Tibial nerve (tissue), 4 donors: ENCODE measurements at regions not wholly inside any gene's neighbourhood (a gene's known extent, or its start where the extent isn't known, plus 50 kb on each side); places are given as distances from the start of the nearest gene placed in this dataset.

Experiments
- DNase-seq, 2 donors: peaks; one replicate each; pipeline ENCODE4 v3.0.0-alpha.2; 2019; ENCODE audit warnings: low spot score in 2 of 2
- H3K27ac ChIP-seq, 4 donors: fragments of 200-600 bp; sonication (generic) in 3 of 4; one replicate each; pipeline ENCODE4 v1.5.1; 2017 to 2019; ENCODE audit warnings: mild to moderate bottlenecking in 1 of 4
- H3K27me3 ChIP-seq, 2 donors: fragments of 200-600 bp; sonication (generic) in 1 of 2; one replicate each; pipeline versions ENCODE4 v1.5.1 to v1.6.0; 2017 to 2019
- H3K36me3 ChIP-seq, 3 donors: fragments of 200-600 bp; sonication (generic); one replicate each; pipeline ENCODE4 v1.5.1; 2018 to 2019
- H3K4me1 ChIP-seq, 4 donors: fragments of 200-600 bp; sonication (generic) in 3 of 4; one replicate each; pipeline ENCODE4 v1.5.1; 2017 to 2019
- H3K4me3 ChIP-seq, 4 donors: fragments of 200-600 bp; sonication (generic) in 3 of 4; one replicate each; pipeline ENCODE4 v1.5.1; 2017 to 2019; ENCODE audit warnings: mild to moderate bottlenecking in 1 of 4, moderate library complexity in 1 of 4
- H3K9me3 ChIP-seq, 4 donors: fragments of 200-600 bp; sonication (generic) in 3 of 4; one replicate each; pipeline ENCODE4 v1.5.1; 2017 to 2019
- CTCF ChIP-seq, 5 experiments: fragments of 200-600 bp in 3 of 5; fragments of 450-650 bp in 2 of 5; sonication (generic) in 3 of 5; IDR thresholded peaks; one replicate each; pipeline ENCODE4 v1.5.1; 2016 to 2019; ENCODE audit warnings: antibody characterized with exemption in 5 of 5, mild to moderate bottlenecking in 3 of 5, moderate library complexity in 2 of 5
- EP300 ChIP-seq, 2 donors: sonication (generic); formaldehyde crosslinking; IDR thresholded peaks; one replicate each; pipeline ENCODE4 v1.6.1; 2017; ENCODE audit warnings: antibody characterized with exemption in 2 of 2, mild to moderate bottlenecking in 1 of 2
- POLR2A ChIP-seq, 2 donors: fragments of 450-650 bp; IDR thresholded peaks; one replicate each; pipeline ENCODE4 v1.6.1; 2017; ENCODE audit warnings: antibody characterized with exemption in 2 of 2, mild to moderate bottlenecking in 2 of 2, moderate library complexity in 2 of 2
- WGBS, 2 donors: methylation state at CpG; one replicate each; pipeline ENCODE4 v1.1.5; 2018; 5-methylcytosine and 5-hydroxymethylcytosine counted together

GRCh38 chr5:155870636-155871035 is 456.3 kb upstream of the SGCD start:
- Histone ChIP-seq H3K4me1 (no peaks in the 10 kb centered on the region), H3K27me3 (no peaks in the 10 kb centered on the region), H3K27ac (no peak overlapping the region), H3K36me3 (no peaks in the 10 kb centered on the region), H3K9me3 (no peaks in the 10 kb centered on the region), H3K4me3 (no peak overlapping the region)
- TF ChIP-seq CTCF (IDR thresholded peaks at IDR 0.05): no peak
- no peak for TF ChIP-seq POLR2A (IDR thresholded peaks at IDR 0.05)
- TF ChIP-seq EP300 (IDR thresholded peaks at IDR 0.05): no peak
- DNase-seq: no peak
- 69 to 75% methylated on average over 7 of the region's 7 CpGs for WGBS, 2 donors

GRCh38 chr5:155871623-155872022 is 455.3 kb upstream of the SGCD start:
- 49 to 70% methylated on average over 2 of the region's 2 CpGs for whole genome bisulfite sequencing, 2 donors
- no peak for TF ChIP-seq POLR2A (IDR thresholded peaks at IDR 0.05)
- TF ChIP-seq EP300 (IDR thresholded peaks at IDR 0.05): no peak
- TF ChIP-seq CTCF (IDR thresholded peaks at IDR 0.05): no peak
- no peak overlapping the region for H3K4me3 ChIP-seq
- no peaks in the 10 kb centered on the region for H3K27me3 ChIP-seq
- DNase-seq: no peak
- no peak overlapping the region for H3K27ac ChIP-seq
- H3K4me1 ChIP-seq: no peaks in the 10 kb centered on the region
- H3K36me3 ChIP-seq: no peaks in the 10 kb centered on the region
- H3K9me3 ChIP-seq: no peaks in the 10 kb centered on the region

- Histone ChIP-seq H3K4me1 (no peaks in the 10 kb centered on the region), H3K9me3 (no peaks in the 10 kb centered on the region), H3K27me3 (no peaks in the 10 kb centered on the region), H3K36me3 (no peaks in the 10 kb centered on the region), H3K4me3 (no peak overlapping the region), H3K27ac (no peak overlapping the region)
- 51 to 62% methylated on average over 4 of the region's 4 CpGs for WGBS, 2 donors
- DNase-seq: no peak
- no peak for TF ChIP-seq CTCF (IDR thresholded peaks at IDR 0.05)
Measured at GRCh38 chr5:155872629-155873220, 454.2 kb upstream of the SGCD start.

- Histone ChIP-seq H3K4me3 (no peak overlapping the region), H3K27ac (no peak overlapping the region), H3K4me1 (no peaks in the 10 kb centered on the region), H3K9me3 (no peaks in the 10 kb centered on the region), H3K27me3 (no peaks in the 10 kb centered on the region), H3K36me3 (no peaks in the 10 kb centered on the region)
- no peak for DNase-seq
- 69 to 75% methylated on average over 6 of the region's 6 CpGs for WGBS, 2 donors
- no peak for TF ChIP-seq CTCF (IDR thresholded peaks at IDR 0.05)
- TF ChIP-seq POLR2A (IDR thresholded peaks at IDR 0.05): no peak
- no peak for TF ChIP-seq EP300 (IDR thresholded peaks at IDR 0.05)
Measured at GRCh38 chr5:155878991-155879575, 447.9 kb upstream of the SGCD start.

GRCh38 chr5:155884041-155884440 is 442.9 kb upstream of the SGCD start:
- H3K4me3 ChIP-seq: no peak overlapping the region
- 16 to 17% methylated on average over 6 of the region's 6 CpGs for WGBS, 2 donors
- H3K9me3 ChIP-seq: no peaks in the 10 kb centered on the region
- DNase-seq: no peak
- H3K27me3 ChIP-seq: no peaks in the 10 kb centered on the region
- H3K27ac ChIP-seq: no peak overlapping the region
- no peaks in the 10 kb centered on the region for H3K4me1 ChIP-seq
- no peaks in the 10 kb centered on the region for H3K36me3 ChIP-seq
- no peak for TF ChIP-seq EP300 (IDR thresholded peaks at IDR 0.05)
- no peak for TF ChIP-seq POLR2A (IDR thresholded peaks at IDR 0.05)
- TF ChIP-seq CTCF (IDR thresholded peaks at IDR 0.05): no peak
